HCEC 1CT (cell line): ENCODE measurements at regions not wholly inside any gene's neighbourhood (a gene's known extent, or its start where the extent isn't known, plus 50 kb on each side); places are given as distances from the start of the nearest gene placed in this dataset.

Experiments used
- DNase-seq: peaks from one replicate; pipeline ENCODE4 v3.0.0-alpha.2; 2017

DNA sequence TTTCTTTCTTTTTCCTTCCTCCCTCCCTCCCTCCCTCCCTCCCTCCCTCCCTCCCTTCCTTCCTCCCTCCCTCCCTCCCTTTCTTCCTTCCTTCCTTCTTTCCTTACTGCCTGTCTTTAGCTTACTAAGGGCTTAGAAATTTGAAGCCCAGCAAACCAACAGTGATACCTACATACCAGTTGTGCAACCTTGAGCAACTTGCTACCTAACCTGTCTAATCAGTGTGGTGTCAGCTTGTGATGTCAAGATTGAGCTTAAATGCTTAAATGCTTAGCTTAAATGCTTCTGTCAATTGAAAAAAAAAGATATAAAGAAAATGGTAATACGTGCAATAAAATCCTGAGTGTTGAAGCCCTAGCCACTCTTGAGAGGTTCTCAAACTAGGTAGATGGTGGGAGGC lies 728.6 kb downstream of the TRIML1 start:
- DNase-seq = no peak

DNA sequence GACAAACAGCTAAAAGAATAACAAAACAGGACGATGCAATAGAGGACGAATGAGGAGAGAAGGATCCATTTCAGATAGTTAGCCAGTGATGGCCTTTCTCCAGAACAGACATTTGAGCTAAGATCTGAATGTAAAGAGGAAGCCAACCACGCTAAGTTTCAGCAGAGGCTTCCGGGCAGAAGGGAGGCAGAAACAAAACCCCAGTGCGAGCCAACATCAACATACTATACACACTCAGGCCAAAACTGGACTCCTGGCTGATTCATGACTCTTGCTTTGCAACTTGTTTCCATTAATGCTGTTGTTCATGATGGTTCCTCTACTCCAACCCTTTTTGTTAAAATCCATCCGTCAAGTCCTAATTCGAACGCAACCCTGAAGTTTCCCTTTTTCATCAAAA lies 730.3 kb downstream of the TRIML1 start:
- no peak for DNase-seq

DNA sequence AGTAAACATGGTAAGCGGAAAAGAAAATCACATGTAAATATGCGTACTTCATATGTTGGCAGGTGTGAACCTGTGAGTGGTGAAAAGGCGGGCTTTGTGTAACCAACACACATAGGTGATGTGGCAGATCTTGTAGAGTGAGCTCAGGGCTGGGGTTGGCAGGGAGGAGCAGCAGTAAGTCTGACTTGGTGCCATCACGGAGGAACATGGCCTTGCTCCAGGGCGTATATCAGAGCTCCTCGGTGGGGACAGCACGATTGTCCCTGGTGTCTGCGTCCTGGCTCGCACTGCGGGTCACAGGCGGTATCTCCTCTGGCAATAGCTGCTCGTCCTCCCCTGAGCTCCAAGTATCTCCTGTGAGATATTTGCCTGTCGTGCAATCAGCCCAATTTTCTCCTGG lies 733.6 kb downstream of the TRIML1 start:
- DNase-seq = no peak

DNA sequence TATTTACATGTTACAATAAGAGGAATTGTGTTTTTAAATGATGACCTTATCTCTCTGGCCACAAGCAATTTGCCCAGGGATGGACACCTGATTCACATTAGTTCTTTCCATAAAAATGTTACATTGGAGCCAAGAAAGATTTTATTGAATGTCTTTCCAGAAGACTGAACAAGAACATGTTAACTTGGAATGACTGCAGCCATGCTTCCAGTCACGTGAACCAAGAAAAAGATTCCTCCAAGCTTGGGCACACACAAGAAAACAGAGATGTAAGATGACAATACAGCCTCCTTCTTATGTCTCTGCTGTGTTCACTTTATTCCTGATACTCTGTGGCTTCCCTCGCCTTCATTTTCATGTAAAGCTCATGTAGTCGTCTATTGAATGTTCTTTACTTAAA lies 737.6 kb downstream of the TRIML1 start:
- DNase-seq = no peak

GRCh38 chr4:188879598-188879997 lies 740.4 kb downstream of the TRIML1 start:
- no peak for DNase-seq

GRCh38 chr4:188887905-188888304 lies 748.7 kb downstream of the TRIML1 start:
- DNase-seq = no peak

DNA sequence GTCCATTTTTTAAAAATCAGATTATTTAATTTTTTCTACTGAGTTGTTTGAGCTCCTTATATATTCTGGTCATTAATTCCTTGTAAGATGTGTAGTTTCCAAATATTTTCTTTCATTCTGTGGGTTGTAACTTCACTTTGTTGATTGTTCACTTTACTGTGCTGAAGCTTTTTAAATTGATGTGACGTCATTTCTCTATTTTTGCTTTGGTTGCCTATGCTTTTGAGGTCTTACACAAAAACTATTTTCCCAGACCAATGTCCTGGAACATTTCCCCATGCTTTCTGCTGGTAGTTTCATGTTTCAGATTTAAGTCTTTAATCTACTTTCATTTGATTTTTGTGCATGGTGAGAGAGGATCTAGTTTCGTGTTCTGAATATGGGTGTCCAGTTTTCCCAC lies 753.6 kb downstream of the TRIML1 start:
- DNase-seq = no peak

- no peak for DNase-seq
Observed at GRCh38 chr4:188903986-188904385, 764.7 kb downstream of the TRIML1 start.

GRCh38 chr4:188904617-188905016 lies 765.4 kb downstream of the TRIML1 start:
- DNase-seq = no peak

DNA sequence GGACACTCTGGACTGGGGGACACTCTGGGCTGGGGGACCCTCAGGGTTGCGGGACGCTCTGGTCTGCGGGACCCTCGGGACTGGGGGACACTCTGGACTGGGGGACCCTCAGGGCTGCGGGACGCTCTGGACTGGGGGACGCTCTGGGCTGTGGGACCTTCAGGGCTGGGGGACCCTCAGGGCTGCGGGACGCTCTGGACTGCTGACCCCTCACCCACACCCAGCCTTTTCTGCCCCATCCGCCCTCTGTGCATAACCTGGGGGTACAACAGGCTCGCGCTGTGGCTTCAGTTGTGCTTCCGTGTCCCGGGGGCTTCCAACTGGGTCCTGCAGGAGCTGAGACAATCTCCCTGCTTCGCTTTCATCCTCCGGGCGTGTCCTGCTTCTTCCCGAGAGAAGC lies 766.0 kb downstream of the TRIML1 start:
- no peak for DNase-seq

DNA sequence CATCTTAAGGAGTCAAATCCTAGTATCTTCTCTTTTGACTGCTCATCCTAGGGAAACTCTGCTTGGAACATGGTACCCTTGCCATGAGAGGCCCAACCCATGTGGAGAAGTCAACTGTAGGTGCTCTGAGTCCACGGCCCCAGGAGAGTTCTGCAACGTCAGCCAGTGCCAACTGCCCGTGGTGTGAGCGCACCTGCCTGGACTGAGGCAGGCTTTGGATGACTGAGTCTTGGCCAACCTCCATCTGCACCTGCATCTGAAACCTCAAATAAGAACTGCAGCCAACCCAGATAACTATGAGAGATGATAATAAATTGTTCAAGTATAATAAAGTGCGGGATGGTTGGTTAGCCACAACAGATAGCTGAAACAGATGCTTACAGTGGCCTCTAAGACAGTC lies 772.0 kb downstream of the TRIML1 start:
- DNase-seq = no peak

GRCh38 chr4:188911707-188912106 lies 772.5 kb downstream of the TRIML1 start:
- DNase-seq = no peak

GRCh38 chr4:188915175-188915574 lies 775.9 kb downstream of the TRIML1 start:
- DNase-seq = no peak

DNA sequence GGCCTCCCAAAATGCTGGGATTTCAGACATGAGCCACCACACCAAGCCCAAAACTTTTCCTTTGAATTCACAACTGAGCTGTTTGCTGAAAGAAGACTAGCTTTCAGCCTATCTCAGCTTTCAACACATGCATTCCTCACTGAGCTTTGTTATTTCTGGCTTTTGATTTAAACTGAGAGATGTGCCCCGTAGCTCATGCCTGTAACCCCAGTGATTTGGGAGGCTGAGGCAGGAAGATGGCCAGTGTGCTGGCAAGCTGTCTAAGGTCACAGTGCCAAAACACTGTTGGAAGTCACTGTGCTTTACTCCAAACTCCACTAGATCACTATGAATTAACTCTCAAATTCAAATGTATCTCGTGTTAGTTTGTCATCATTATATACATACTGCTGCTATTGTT lies 779.5 kb downstream of the TRIML1 start:
- no peak for DNase-seq

GRCh38 chr4:188930822-188931221 lies 791.6 kb downstream of the TRIML1 start:
- DNase-seq = no peak

DNA sequence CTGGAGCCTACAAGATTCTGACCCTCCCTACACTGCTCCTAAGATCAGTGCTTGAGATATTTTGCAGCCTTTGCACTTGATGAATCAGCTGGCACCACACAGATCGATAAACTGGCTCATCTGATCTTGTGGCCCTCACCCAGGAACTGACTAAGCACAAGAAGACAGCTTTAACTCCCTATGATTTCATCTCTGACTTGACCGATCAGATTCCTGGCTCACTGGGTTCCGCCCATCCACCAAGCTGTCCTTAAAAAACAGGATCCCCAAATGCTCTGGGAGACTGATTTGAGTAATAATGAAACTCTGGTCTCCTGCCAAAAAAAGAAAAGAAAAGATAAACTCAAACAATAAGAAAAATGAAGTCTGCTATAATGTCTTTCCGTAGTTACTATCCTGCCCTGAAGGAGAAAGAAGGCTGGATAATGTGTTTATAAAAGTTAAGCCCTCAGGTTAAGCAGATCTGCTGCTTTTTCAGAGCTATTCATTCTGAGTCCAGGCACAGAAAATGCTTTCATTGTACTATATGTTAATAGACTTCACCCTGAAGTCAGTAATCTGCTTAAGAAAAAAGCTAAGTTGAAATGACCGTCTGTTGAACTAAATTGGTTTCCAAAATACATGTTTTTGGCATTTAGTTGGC lies 795.2 kb downstream of the TRIML1 start:
- DNase-seq = peak; percentile 84

GRCh38 chr4:188941524-188942119 lies 802.4 kb downstream of the TRIML1 start:
- DNase-seq = peak; percentile 95

DNA sequence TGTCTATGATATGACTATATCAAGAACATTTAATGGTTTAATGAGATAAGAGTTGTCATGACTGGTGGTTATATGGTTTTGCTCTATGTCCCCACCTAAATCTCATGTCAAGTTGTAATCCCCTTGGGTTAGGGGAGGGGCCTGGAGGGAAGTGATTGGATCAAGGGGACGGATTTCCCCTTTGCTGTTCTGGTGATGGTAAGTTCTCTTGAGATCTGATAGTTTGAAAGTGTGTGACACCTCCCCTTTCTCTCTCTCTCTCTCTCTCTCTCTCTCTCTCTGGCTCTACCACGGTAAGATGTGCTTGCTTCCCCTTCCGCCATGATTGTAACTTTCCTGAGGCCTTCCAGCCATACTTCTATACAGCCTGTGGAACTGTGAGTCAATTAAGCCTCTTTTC lies 803.4 kb downstream of the TRIML1 start:
- DNase-seq = no peak

- DNase-seq = no peak
Observed at GRCh38 chr4:188949596-188949995, 810.4 kb downstream of the TRIML1 start.

- no peak for DNase-seq
Observed at GRCh38 chr4:188955066-188955465, 815.8 kb downstream of the TRIML1 start.

GRCh38 chr4:188956566-188956965 lies 817.3 kb downstream of the TRIML1 start:
- DNase-seq = no peak

DNA sequence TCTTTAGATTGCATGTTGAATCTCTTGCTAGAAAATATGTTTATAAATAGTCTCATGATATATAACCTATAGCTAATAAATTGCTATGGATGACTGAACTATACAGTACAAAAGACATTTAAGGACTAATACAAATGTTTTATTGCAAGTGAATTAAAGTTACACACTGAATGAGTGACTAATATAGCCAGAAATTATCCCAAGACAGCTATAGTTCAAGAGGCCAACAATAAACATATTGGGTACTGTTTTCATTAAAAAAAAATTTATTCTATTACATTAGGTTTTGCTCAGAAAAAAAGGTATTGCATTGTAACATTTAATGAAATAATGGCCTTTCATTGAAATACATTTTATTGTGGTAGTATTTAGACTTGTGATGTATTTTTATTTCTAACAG lies 819.1 kb downstream of the TRIML1 start:
- no peak for DNase-seq

GRCh38 chr4:188959424-188959823 lies 820.2 kb downstream of the TRIML1 start:
- DNase-seq = no peak

DNA sequence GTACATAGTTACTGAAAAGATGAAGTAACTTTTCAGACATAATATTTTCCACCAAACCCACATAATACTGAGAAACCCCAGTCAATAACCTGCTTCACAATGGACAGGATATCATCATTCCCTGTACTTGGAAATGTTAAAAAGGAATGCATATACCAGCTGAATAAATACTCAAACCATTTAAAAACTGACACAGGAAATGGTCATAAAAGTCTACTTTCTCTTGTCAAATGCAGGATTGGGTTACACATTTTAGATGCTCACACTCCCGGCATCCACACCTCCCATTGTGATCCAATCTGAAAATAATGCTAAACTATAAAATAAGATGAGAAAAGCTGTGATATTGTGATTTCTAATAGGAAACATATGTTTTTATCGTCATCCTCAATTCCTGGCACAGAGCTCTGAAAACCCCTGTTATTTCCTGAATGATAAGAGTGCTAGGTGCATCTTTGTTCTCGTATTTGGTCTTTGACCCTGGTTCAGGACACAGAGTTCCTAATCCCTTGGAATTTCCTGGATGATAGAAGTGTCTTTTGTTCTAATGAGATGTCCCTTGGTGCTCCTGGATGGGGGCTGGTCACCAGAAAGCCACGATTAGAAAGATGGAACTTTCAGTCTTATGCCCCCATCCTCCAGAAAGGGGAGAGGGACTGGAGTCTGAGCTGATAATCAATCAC lies 821.3 kb downstream of the TRIML1 start:
- DNase-seq = peak; percentile 4

DNA sequence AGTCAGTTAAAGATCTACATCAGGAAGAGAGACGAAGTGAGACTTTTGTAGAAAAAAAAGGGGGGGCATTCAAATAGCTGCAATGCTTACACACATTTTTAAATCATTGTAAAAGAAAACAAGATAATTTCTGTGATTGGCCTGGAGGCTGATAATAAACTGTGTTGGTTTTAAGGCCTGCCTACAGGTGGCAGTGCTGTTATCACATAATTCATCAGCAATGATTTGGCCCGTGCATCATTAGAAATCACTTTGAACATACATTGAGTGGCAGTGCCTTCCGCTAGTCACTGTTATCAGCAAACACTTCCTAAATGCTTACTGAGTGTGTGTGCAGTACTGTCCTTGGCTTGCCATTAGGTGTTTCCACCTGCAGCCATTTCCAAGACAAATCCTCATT lies 831.9 kb downstream of the TRIML1 start:
- peak; percentile 14 for DNase-seq
